ENCODE measurements at regions not wholly inside any gene's neighbourhood (a gene's known extent, or its start where the extent isn't known, plus 50 kb on each side); places are given as distances from the start of the nearest gene placed in this dataset.

GRCh38 chr7:110090110-110090820 is 1000.7 kb upstream of the LRRN3 start:
- WGBS (ENCODE audit: low lambda C conversion rate) = 29% methylated on average over 11 of the region's 11 CpGs
- no peaks in the 10 kb centered on the region for H3K36me3 ChIP-seq (replicated peaks in 1 of 2; ENCODE audit: control insufficient read depth in 1 of 2, insufficient read depth in 2 of 2, low read length in 2 of 2)
- DNase-seq (ENCODE audit: low spot score) (peak; percentile 37), FAIRE-seq (peak; percentile 51), ATAC-seq (peak; percentile 85)
- no peaks in the 10 kb centered on the region for H4K20me1 ChIP-seq (ENCODE audit: insufficient read depth, low read length)
- no peak overlapping the region for H3K4me2 ChIP-seq (ENCODE audit: low read depth, low read length)
- no peak overlapping the region for H3K27ac ChIP-seq (ENCODE audit: extremely low read length, insufficient read depth, low read length)
- no peak overlapping the region for H3K9ac ChIP-seq (ENCODE audit: insufficient read depth, low read depth, low read length)
- no peaks in the 10 kb centered on the region for H3K9me3 ChIP-seq (ENCODE audit: low read length)
- no TSS peak for BruUV-seq (replicated peaks)
- in situ Hi-C loops (cut with HindIII; ENCODE audit: extremely low pct_ligation_motif_present, low pct_unique_long_range_greater_than_20kb) (loop anchor here (10.0 to 25.0 kb wide), 3 partner anchors 355 to 1478 kb away; partner anchors contain the start of gene LRRN3), intact Hi-C loops (cut with micrococcal nuclease; ENCODE audit: unreplicated experiment) (loop anchor here (1.0 to 10.0 kb wide), 4 partner anchors 114 to 1395 kb away; no protein-coding TSS in a partner anchor)
- no peaks in the 10 kb centered on the region for H3K4me1 ChIP-seq (ENCODE audit: insufficient read depth, low read length)
- H3K79me2 ChIP-seq (ENCODE audit: insufficient read depth, low read length) = no peaks in the 10 kb centered on the region
- no peak overlapping the region for H2AFZ ChIP-seq (ENCODE audit: low read length)
- no peak overlapping the region for H3K4me3 ChIP-seq (replicated peaks in 1 of 3; ENCODE audit: insufficient read depth in 1 of 3, low read depth in 2 of 3, low read length in 3 of 3)
- ChIA-PET POLR2A (no interaction called here), CTCF (ENCODE audit: low intra/inter-chr PET ratio, low total read pairs) (interaction anchor here (0.9 to 1.5 kb wide), 3 partner anchors 352 to 1396 kb away, joined by 4 to 6 read pairs (median 4); no protein-coding TSS in a partner anchor)
- no peaks in the 10 kb centered on the region for H3K27me3 ChIP-seq (ENCODE audit: control insufficient read depth in 1 of 2, insufficient read depth in 2 of 2, low read length in 2 of 2)
- TF ChIP-seq MXD1 (CRISPR knock-in tag; IDR thresholded peaks at IDR 0.05) (no peak), RAD21 (CRISPR knock-in tag; IDR thresholded peaks at IDR 0.05) (0 out of 2 replicates have a peak, but pooled peaks have one; percentile 14), SIX1 (CRISPR knock-in tag; IDR thresholded peaks at IDR 0.05; ENCODE audit: borderline replicate concordance) (no peak), ZKSCAN5 (CRISPR knock-in tag; IDR thresholded peaks at IDR 0.05) (no peak), HOXA9 (CRISPR knock-in tag; IDR thresholded peaks at IDR 0.05; ENCODE audit: borderline replicate concordance) (no peak), CTCF (CRISPR knock-in tag; IDR thresholded peaks at IDR 0.05) (peak; percentile 62), HHEX (CRISPR knock-in tag; IDR thresholded peaks at IDR 0.05) (no peak), SMC3 (IDR thresholded peaks at IDR 0.05; ENCODE audit: low read length) (peak; percentile 52; the same call in 1 of the 2 replicates), HMGXB3 (CRISPR knock-in tag; IDR thresholded peaks at IDR 0.05; ENCODE audit: borderline replicate concordance) (no peak), ZBTB37 (CRISPR knock-in tag; IDR thresholded peaks at IDR 0.05) (no peak), MXD4 (CRISPR knock-in tag; IDR thresholded peaks at IDR 0.05) (no peak), STAG1 (CRISPR knock-in tag; IDR thresholded peaks at IDR 0.05) (peak; percentile 39; the same call in 1 of the 2 replicates)
